ENCODE measurements at regions not wholly inside any gene's neighbourhood (a gene's known extent, or its start where the extent isn't known, plus 50 kb on each side); places are given as distances from the start of the nearest gene placed in this dataset.

DNA sequence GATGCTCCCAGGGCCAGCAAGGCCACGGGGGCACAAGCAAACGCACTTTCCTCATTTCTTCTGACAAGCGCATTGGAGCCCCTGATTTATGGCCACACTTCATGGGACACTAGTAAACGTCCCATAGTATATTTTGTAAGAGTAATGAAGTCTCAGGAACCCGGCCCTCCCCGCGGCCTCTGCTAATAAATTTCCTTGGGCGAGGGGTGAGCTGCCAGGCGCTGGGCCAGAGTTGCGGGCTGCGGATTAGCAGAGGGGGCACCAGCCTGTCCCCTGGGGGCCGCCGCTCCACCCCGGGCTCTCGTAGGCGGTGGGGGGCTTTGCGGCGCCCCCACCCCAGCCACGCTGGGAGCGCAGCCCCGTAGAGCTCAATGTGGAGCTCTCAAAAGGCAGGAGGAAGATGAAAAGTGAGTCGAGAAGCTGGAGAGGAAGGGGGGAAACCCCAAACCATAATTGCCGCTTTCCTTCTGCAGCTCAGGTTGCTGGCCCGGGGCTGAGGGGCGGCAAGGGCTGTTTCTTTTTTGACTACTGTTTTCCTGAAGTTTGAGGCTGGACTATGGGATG lies 173.6 kb downstream of the CDC5L start:
- DNase-seq: no peak

DNA sequence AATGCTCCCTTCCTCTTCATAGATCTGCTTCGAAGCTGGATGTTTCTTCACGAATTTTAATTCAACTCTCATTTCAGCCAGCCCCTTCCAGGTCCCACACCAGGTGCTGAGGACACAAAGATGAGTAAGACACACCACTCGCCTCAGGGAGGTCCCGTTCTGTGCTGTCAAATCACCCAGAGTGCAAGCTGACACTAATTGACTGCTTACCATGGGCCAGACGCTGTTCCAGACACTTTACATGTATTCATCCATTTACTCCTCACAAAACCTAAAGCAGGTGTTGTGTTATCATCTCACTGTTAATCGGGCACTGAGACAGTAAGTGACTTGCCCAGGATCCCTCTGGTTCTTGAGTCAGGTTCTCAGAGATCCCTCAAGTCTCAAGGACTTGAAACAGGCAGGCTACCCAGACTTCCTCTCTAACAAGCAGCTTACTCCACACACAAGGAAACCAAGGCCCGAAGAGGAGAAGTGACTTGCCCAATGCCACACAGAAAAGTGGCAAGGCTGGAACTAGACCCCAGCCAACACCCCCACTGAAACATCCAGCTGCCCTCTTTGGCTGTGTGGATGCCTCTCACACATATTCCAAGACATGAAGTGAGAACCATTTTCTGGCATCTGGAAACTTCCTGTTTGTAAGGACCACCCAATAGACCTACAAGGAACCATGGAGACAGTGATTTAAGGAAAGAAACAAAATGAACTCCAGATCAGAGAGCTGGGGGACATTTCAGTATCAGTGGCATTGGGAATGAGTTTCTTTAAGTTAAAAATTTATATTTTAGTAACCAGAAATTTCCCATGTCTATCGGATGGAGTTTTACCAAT lies 174.5 kb downstream of the CDC5L start:
- DNase-seq: no peak

DNA sequence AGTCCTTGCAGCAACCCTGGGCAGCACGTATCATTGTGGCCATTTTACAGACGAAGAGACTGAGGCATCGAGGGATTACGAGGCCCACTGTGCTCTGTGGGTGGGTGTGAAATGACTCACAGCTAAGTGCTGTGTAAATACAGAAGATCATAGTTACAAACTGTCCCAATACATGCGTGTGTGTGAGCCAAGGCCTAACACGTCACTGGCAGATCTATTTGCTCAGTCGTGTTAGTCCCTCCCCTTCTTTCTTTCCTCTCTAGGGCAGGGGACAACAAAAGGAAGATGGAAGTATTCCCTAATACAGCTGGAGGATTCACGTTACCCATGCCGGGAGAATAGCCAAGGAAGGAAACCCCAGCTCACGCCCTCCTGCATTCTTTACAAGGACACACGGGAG lies 175.9 kb downstream of the CDC5L start:
- DNase-seq: no peak

DNA sequence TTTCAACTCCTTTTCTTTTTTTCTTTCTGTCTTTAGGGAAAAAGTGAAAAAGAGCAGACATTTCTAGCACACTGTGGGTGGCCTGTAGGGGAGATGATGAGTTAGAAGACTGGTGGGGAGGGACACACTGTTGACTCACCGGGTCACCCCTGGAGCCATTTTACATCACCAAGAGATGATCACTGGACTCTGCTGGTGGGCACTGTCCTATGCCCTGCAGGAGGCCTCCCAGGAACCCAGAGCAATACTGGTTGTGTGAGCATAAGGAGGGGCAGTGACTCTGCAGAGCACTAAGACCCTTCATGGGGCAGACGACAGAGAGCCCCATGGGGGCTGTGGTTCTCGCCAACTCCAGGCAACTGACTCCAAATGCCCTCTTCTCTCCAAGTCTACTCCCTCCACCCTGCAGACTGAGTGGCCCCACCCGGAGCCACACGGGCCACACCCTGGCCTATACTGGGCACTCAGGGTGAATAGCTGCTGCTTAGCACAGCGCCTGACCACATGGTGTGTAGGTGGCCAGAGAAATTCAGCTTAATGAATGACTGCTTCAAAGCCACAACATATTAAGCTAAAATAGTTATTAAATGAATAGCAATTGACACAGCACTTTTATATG lies 177.5 kb downstream of the CDC5L start:
- no peak for DNase-seq

DNA sequence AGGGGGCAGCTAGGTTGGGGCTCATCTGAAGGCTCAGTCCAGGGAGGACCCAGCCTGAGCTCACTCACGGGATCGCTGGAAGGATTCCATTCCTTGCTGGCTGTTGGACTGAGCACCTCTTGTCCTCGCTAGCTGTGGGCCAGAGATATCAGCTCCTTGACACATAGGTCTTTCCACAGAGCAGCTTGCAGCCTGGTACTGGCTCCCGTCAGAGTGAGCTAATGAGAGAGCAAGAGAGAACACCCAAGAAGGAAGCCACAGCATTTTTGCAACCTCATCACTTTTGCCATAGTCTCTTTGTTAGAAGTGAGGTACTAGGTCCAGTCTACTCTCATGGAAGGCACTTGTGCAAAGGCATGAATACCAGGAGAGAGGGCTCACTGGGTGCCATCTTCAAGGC lies 179.9 kb downstream of the CDC5L start:
- no peak for DNase-seq

DNA sequence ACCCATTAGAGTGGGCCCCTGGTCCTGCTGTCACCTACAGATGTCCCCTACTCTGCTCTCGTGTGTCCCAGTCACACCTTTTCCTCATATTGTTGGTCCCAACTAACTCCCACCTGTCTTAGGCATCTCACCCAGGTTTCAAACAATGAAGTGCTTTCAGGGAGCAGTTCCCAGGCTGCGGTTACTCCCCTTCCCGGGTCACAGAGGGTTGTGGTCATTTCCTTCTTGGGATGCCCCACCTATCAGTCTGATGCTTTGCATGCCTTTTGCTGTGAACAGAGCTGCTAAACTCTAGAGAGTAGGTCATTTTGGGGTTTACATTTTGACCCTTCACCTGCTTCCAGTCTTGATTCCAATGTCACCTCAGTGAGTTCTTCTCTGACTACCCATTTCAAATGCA lies 181.6 kb downstream of the CDC5L start:
- no peak for DNase-seq

DNA sequence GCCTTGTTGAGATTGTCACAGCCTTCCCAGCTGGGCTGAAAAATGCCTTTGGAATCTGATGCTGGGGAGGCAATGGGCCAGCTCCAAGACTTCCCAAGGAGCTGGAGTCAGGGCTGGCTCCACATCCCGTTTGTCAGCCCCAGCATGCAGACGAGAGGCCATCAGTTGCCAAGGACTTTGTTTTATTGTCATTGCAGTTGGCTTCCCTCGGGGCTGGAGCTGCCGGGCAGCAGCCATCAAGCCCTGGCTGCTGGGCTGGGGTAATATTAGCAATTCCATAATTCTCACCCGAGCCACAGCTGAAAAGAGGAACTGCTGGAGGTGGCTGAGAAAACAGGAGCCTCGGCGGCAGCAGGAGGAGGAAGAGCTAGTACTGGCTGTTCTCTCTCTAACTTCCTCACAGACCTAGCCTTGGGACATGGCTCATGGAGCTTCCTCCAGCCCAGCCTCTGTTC lies 182.5 kb downstream of the CDC5L start:
- no peak for DNase-seq

DNA sequence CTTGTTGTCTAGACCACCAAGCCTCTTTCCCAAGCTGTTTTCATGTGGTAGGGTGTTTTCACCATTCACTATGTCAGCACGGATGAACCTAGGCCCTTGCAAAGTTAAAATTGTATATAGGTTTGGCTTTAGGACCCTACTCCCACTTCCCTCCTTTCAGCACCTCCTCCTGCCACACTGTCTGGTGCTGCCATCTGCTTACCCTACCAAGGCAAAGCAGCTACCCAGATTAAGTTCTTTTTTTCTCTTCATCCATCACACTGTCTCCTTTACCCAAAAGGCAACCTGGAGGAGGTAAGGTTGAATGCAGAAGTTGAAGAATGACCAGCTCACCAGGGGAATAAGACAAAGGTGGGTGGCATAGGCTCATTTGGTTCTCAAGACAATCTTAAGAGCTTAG lies 184.0 kb downstream of the CDC5L start:
- no peak for DNase-seq

DNA sequence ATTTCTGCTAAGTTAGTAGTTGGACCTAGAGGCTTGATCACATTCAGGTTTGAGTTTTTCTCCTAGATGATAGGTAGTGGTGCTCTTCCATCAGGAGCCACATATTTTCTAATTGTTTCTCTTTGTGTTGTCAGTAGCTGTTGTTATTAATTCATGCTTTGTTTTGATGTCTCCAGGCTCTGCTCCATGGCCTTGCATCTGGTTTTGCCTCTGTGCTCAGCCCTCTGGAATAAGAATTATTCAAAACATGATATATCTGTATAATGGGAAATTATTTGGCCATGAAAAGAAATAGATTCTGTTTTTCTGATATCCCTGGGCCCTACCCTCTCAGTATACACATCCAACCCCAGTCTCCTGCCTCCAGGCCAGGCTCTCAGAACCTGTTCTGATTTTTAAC lies 184.8 kb downstream of the CDC5L start:
- no peak for DNase-seq

DNA sequence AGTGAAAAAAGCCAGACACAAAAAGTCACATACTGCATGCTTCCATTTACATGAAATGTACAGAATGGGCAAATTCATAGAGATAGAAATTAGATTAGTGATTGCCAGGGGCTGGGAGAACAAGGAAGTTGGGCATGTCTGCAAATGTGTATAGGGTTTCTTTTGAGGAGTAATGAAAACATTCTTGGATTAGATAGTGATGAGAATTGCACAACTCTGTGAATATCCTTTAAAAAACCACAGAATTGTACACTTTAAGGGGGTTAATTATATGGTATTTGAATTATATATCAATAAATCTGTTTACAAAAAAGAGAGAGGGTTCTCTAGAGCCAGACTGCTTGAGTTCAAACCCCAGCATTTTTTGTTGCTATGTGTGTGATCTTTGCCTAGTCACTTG lies 188.1 kb downstream of the CDC5L start:
- no peak for DNase-seq

DNA sequence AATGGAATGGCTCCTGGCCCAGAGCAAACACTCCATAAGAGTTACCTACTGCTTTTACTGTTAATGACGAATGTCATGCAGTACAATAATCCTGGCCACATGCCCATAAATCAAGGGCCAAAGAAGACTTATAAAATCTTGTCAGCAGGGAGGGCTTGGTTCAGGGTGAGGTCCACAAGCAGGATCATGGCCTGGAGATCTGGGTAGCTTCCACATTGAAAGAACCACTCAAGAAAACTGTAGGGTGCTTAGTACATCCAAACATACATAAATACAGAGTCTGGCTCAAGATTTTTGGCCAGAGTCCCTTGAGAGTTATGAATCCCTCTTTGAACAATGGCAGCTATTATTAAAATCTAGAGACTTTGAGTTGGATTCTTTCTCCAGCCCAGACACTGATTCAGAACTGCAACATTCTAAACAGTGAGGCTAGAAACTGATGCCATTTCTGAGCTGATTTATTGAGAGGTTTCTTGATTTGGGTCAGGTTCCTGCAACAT lies 188.7 kb downstream of the CDC5L start:
- DNase-seq: no peak

DNA sequence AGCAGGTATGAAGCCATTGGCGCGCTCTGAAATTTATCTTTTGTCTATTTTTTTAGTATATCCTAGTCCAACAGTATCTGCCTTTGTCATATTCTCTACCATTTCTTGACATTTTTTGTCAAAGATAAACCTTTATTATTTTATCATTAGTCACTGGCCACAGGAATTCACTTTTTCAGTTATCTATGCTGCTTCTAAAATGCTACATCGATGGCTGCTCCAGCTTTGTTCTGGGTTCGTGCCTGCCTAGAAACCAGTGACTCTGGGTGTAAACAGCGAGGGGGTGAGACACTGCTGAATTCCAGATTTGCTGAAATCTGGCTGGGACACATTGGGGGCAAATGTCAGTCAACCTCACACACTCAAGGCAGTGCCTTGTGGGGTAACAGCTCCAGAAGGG lies 193.4 kb downstream of the CDC5L start:
- DNase-seq: no peak

DNA sequence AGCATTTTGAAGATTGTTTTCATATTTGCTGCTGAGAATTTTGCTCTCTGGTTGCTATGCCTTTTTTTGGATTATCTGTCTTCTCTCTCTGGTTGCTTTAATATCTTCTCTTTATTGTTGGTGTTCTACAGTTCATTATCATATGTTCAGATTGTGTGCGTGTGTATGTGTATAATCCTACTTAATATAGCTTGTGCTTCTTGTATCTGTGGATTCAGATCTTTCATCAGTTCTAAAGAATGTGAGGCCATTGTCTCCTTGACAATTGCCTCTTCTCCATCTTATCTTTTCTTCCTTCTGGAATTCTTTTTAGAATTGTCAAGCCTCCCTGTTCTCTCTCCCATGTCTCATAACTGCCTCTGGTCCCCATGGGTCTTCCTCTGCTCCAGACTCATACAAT lies 195.4 kb downstream of the CDC5L start:
- DNase-seq: no peak

DNA sequence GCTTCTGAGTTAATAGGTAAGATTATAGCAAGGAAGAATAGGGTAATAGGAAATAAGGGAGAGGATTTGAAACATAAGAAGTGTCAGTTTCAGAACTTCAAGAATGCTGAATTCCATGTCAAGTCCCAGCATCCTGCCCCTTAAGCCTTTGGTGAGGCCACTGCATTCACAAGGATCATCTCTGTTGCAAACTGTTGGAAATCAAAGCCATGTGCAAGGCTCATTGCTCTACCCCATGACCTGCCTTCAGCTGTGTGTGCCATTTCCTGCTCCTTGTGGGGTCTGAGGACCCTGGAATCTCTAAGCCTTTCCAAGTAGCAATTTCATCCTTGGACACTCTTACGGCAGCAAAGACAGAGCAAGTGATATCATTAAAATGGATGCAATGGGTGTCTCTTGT lies 203.0 kb downstream of the CDC5L start:
- DNase-seq: no peak

DNA sequence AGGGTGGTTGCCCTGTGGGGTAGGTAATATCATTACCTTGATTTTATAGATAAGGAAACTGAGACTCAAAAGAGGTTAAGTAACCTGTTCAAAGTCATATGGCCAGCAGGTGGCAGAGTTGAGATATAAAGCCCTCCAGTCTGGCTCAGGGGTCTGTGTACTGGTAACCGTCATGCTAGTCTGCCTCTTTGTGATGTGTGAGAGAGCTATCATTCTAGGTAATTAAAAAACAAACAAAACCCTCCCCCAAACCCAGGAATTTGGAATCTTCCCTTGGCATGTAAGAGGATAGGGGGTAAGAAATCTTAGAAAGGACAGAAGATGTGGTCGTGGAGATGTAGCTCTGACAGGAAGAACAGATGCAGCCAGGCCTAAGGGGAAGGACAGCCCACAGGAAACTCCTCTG lies 206.0 kb downstream of the CDC5L start:
- peak; percentile 35 to 46 for DNase-seq

DNA sequence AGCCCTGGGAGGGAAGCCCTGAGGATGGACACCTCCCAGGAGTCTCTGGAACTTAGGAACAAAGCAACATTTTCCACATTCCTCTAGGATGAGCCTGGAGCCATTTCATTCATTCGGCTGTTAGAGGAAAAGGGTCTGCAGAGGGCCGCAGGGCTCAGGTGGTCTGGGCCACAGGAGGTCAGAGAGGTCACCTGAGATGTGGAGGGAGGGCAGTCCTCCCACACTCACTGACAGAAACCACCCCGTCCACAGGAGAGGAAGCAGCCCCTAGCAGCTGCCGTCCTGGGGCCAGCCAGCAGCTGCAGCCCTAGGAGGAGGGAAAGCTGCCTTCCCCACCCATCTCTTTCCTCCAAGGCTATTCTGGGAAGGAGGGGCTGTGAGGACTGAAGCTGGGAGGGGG lies 207.0 kb downstream of the CDC5L start:
- no peak for DNase-seq

DNA sequence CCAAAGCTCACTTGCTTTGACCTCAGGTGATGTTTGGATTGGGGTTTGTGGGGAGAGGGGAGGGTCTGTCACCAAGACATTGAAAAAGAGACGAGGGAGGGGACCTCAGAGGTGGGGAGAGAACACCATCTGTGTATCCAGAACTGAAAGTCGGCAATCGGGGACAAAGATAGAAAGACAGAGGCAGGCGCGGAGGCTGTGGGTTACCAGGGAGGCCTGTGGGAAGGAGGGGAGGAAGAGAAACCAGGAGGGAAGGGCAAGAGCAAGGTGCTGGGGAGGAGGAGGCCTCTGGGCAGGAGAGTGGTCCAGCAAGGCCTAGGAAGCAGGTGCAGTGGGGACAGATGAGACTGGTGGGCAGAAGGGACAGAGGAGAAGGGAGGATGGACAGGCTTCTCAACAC lies 211.2 kb downstream of the CDC5L start:
- DNase-seq: no peak

DNA sequence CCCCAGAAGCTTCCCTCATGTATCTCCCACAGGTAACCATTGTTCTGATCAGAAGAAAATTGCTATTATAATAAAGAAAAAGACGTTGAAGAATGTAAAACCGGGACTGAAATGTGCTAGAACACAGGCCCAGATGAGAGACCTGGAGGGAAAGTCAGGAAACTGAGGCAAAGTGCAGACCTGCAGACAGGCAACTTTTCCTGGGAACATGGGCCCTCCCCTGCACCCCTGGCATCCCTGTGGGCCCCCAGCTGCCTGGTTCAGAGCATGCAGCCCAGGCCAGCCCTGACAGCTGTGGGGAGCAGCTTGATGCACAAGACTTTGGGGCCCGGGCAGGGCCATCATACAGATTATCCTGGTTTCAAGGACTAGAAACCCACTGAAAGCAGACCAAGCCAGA lies 212.2 kb downstream of the CDC5L start:
- no peak for DNase-seq

DNA sequence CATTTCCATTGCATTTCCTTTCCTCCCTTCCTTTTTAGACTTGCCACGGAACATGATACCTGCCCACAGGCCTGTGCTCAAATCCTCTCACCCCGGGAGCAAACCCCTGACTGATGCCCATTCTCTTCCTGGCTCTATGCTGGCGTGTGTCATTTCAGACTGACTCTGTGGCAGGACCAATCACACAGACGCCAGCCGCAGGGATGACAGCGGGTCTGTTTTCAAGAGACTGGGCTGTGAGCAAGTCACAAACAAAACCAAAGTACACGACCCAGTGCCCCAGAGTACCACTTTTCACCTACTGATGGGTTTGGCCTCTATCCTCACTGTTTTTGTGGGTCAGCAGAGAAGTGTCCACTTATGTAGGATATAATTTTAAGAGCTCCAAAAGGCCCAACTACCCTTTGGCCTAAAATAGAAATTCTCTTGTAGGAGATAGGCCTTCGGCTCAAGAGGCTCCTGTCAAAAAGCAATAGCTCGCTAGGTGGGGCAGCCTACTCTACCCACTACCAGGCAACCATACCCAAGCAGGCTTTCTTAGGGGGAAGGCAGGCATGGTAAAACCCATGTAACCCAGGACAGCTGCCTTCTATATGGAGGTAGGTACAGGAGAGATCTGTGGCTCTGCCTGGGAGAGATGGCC lies 215.7 kb downstream of the CDC5L start:
- no peak for DNase-seq

DNA sequence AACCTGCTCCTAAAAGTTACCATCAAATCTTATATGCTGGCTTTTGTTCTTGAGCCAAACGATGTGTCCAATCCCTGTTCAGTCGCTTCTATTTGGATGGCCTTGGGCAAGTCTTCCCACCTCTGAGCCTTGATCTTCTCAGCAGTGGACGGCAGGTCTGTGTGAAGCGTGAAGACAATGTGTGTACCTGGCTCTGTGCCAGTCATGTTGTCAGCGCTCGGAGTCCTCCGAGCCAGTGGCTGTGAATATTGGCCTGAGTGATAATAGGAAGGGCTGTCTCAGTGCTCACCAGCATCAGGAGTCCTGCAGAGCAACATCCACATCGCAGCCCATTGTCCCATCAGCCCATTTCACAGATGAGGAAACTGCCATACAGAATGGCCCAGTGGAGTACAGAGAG lies 219.0 kb downstream of the CDC5L start:
- no peak for DNase-seq

DNA sequence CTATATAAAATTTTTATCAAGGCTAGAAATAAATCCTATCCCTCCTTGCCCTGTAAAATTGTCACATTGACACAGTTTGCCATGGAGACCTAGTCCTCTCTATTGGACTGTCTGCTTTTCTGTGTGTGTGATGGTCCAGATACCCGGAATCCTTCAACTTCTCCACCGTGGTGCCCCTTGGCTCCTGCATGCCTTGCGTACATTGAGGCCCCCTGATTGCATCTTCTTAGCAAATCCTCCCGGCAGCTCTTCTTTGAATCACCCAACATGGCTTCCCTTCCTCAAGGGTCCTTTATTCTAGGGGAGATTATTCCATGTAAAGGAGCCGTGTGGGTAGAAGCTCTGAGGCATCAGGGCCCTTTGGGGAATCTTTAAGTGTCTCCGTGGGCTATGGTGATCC lies 219.5 kb downstream of the CDC5L start:
- no peak for DNase-seq

DNA sequence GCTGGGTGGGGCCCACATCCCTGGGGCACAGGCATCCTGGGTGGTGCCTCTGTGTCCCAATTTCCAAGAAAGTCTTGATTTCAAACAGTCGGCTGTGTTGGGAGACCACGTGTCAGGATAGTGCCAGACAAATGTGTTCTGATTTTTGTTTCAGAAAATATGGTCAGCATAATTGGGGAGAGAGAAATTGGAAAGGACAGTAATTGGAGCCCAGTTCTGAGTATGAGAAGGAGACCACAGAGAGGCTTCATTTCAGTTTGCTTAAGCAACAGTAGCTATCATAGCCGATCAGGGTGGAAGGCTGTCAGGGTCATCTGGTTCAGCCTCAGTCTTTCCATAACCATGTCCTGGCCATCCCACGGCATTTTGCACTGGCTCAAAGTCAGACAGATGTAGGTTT lies 220.7 kb downstream of the CDC5L start:
- DNase-seq: no peak

DNA sequence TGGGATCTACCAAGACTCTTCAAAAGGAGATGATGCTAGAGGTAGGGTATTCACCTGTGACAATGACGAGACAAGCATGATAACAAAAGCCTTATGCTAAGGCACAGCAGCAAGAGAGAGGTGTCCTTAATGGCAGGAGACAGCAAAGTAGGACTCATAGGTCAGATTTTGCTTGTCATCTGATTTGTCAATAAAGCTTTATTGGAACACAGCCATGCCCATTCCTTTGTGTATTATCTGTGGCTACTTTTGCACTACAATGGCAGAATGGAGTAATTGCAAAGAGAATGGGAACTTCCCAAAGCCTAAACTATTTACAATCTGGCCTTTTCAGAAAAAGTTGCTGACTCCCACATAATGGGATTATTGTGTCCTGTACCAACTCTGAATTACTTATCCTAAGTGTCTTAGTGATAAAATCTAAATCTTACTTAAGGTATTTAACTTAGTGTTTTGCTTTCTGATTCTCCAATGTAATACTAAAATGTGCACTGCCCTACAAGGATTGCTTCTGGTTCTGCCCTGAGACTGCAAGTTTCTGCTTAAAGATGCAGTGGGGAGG lies 221.6 kb downstream of the CDC5L start:
- DNase-seq: no peak
